MG63 (cell line): ENCODE measurements at regions not wholly inside any gene's neighbourhood (a gene's known extent, or its start where the extent isn't known, plus 50 kb on each side); places are given as distances from the start of the nearest gene placed in this dataset.
"Not testable (repeated sequence)": the region's sequence is repeated elsewhere in the genome, so short reads cannot be mapped to it uniquely, and the experiment has no call there.

Experiments used
- DNase-seq: peaks from one replicate; pipeline ENCODE4 v3.0.0-alpha.2; 2020
- H3K27me3 ChIP-seq: fragments of 250-450 bp; sonication (Bioruptor Pico); 2 replicates; pipeline ENCODE4 v1.5.1; 2020; ENCODE audit warnings: mild to moderate bottlenecking, moderate library complexity
- H3K36me3 ChIP-seq: fragments of 250-450 bp; sonication (Bioruptor Pico); 2 replicates; pipeline ENCODE4 v1.5.1; 2020; ENCODE audit warnings: mild to moderate bottlenecking, moderate library complexity
- H3K4me3 ChIP-seq: fragments of 250-450 bp; sonication (Bioruptor Pico); 2 replicates; pipeline ENCODE4 v1.5.1; 2020; ENCODE audit warnings: mild to moderate bottlenecking, moderate library complexity
- H3K9me3 ChIP-seq: fragments of 250-450 bp; sonication (Bioruptor Pico); 2 replicates; pipeline ENCODE4 v1.5.1; 2020; ENCODE audit warnings: mild to moderate bottlenecking, moderate library complexity

DNA sequence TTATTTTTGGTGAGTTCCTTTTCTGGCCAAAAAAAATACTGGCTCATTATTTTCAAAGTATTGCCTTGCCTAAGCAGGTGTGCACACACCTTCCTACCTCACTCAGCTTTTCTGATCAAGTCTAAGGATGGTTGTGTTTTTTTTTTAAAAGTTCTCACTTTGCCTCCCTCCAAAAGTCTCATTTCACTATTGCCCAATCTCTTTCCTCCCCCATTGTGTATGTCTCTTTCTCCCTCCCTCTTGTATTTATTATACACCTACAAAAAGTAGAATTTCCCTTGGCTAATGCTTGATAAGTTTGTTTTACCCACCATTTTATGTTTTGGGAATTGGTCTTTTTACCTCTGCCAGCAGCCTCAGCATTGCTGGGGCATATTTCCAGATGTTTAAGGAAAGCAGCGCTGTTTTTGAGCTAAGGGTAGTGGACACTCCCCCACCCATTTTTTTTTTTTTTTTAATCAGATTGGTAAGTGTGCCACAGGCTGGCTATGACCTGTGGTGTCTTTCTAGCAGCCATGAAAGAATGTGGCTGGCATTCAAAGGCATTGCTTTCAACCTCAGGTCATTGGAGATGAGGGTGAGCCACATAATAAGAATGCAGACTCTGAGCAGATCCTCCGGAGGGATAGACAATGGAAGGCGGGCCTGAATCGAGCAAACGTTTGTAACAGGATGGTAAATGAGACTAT is 668.6 kb downstream of the UTRN start:
- peak; percentile 48 for DNase-seq
- H3K36me3 ChIP-seq, result no peaks in the 10 kb centered on the region
- no peaks in the 10 kb centered on the region for H3K9me3 ChIP-seq
- no peaks in the 10 kb centered on the region for H3K27me3 ChIP-seq
- H3K4me3 ChIP-seq, result no peak overlapping the region

DNA sequence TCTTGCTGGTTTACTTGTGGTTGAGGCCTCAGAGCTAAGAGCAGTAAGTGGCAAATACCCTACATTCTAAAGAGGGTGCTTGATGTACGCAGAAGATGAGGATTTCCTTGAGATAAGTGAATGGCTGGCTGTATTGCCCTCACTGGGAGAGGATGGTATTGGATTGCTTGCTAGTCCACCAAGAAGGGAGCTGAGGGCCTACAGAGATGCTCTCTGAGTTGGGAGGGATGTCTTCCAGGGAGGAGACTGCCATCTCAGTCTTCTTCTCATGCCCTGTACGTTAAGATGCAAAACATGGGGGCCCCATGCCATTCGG is 669.1 kb downstream of the UTRN start:
- no peaks in the 10 kb centered on the region for H3K9me3 ChIP-seq
- DNase-seq, result no peak
- H3K4me3 ChIP-seq, result no peak overlapping the region
- no peaks in the 10 kb centered on the region for H3K36me3 ChIP-seq
- no peaks in the 10 kb centered on the region for H3K27me3 ChIP-seq

DNA sequence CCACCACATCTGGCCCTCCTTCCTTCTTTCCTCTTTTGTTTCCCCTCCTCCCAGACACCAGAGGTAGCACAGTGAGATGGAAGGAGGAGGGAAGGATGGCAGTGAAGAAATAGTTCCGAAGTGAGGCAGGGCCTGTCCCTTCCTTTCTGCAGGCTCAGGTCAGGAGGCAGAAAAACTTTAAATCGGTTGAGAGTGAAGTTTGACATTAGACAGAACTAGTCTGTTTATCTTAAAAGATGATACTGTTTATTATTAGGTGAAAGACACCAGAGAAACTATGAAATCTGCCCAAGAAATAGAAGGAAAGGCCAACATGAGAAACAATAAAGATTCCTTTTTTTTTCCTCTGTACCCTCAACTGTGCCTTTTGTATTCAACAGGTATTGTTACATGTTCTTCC is 670.3 kb downstream of the UTRN start:
- no peak overlapping the region for H3K4me3 ChIP-seq
- no peak for DNase-seq
- H3K27me3 ChIP-seq, result no peaks in the 10 kb centered on the region

DNA sequence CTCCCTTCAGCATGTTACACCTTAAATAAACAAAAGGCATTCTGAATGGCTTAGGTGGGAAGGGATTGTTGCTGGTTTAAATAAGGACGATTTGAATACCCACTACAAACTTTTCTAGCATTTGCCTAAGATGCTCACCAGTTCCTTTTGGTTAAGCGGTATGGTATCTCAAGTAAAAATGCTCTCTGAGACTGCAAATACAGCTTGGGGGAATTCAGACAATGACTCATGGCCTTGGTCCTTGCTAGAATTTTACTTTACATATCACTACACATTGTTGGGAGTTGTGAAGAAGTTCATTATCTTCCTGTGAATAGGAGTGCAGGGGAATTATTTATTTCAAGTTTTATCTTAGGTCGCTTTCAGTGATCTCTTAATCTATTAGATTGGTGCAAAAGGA is 670.7 kb downstream of the UTRN start:
- no peak for DNase-seq
- Histone ChIP-seq H3K9me3 (no peaks in the 10 kb centered on the region), H3K27me3 (no peaks in the 10 kb centered on the region), H3K36me3 (no peaks in the 10 kb centered on the region), H3K4me3 (no peak overlapping the region)

More for the DNA sequence above, 670.3 kb downstream of the UTRN start:
- no peaks in the 10 kb centered on the region for H3K36me3 ChIP-seq
- H3K9me3 ChIP-seq, result no peaks in the 10 kb centered on the region

DNA sequence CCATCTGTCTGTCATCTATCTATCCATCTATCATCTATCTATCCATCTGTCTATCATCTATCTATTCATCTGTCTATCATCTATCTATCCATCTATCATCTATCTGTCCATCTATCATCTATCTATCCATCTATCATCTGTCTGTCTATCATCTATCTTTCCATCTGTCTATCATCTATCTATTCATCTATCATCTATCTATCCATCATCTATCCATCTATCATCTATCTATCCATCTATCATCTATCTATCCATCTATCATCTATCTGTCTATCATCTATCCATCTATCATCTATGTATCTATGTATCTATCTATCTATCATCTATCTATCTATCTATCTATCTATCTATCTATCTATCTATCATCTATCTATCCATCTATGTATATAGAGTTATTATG is 671.6 kb downstream of the UTRN start:
- H3K36me3 ChIP-seq, H3K4me3 ChIP-seq, DNase-seq, H3K27me3 ChIP-seq, H3K9me3 ChIP-seq: not testable (repeated sequence)

DNA sequence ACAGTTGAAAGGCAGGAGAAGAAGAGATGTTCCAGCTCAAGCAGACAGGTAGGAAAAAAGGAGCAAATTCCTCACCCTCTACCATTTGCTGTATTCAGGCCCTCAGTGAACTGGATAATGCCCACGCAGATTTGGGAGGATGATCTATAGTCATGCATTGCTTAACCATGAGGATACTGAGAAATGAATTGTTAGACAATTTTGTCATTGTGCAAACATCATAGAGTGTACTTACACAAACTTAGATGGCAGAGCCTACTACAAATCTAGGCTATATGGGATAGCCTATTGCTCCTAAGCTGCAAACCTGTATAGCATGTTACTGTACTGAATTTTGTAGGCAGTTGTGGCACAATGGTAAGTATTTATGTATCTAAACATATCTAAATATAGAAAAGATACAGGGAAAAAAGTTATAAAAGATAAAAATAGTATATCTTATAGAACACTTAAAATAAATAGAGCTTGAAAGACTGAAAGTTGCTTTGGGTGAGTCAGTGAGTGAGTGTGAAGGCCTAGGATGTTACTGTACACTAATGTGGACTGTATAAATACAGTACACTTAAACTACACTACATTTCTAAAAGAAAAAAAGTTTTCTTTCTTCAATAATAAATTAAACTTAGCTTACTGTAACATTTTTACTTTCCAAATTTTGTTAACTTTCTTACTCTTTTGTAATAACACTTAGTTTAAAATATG is 672.3 kb downstream of the UTRN start:
- H3K27me3 ChIP-seq, result no peaks in the 10 kb centered on the region
- no peaks in the 10 kb centered on the region for H3K36me3 ChIP-seq
- H3K9me3 ChIP-seq, result no peaks in the 10 kb centered on the region
- no peak overlapping the region for H3K4me3 ChIP-seq
- no peak for DNase-seq

DNA sequence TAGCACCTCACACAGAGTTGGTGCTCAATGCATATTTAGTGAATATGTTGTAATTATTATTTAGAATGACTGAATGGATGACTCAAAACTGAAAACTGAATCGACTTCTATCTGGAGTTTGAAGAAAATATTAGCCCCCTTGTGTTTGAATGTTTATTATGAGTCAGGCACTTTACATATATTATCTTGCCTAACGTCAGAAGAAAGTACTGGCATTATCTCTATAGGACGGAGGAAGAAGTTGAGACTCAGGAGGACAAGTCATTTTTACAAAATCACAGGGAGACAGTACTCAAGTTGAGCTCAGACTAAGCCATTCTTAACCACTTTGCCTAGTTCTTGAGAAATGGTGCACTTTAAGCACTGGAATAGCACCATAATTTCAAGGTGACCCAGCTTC is 684.0 kb downstream of the UTRN start:
- Histone ChIP-seq H3K36me3 (no peaks in the 10 kb centered on the region), H3K9me3 (no peaks in the 10 kb centered on the region), H3K27me3 (no peaks in the 10 kb centered on the region), H3K4me3 (no peak overlapping the region)
- no peak for DNase-seq

DNA sequence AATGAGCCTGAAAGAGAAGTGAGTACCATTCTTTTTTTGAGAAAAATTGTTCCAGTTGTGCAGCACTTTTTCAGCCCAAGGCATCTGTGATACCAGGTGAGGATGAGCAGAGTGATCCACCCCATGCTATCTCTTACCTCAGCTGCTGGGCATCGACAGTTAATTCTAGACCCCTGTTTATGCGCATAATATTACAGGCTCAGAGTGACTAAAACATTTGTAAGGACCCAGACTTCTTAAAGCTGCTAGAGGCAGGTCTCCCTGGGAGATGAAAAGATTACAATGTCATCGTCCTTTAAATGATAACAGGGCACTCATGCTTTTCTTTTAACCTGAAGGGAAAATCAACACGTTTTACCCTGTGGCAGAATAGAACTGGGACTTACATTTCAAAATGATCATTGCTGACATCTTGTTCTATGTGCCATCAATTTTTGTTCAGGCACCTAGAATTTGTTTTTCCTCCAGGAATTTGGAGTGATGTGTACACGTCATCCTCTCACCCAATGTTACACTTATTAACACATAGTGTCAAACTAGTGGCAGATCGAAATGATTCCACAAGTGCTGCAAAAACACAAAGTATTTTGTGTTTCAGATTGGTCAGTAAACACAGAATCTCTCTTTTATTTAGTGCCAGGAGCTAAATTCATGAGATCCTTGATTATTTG is 684.6 kb downstream of the UTRN start:
- DNase-seq, result no peak
- no peak overlapping the region for H3K4me3 ChIP-seq
- H3K36me3 ChIP-seq, result no peaks in the 10 kb centered on the region
- no peaks in the 10 kb centered on the region for H3K27me3 ChIP-seq
- H3K9me3 ChIP-seq, result no peaks in the 10 kb centered on the region

DNA sequence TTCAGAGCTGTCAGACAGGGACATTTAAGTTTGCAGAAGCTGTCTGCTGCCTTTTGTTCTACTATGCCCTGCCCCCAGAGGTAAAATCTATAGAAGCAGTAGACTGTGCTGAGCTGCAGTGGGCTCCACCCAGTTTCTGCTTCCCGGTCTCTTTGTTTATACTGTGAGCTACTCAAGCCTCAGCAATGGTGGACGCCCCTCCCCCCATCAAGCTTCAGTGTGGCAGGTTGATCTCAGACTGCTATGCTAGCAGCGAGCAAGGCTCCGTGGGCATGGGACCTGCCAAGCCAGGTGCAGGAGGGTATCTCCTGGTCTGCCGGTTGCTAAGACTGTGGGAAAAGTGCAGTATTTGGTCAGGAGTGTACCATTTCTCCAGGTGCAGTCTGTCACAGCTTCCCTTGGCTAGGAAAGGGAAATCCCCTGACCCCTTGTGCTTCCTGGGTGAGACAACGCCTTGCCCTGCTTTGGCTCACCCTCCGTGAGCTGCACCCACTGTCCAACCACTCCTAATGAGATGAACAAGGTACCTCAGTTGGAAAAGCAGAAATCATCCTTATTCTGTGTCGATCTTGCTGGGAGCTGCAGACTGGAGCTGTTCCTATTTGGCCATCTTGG is 692.2 kb downstream of the UTRN start:
- not testable (repeated sequence) for H3K27me3 ChIP-seq, H3K9me3 ChIP-seq, H3K36me3 ChIP-seq, H3K4me3 ChIP-seq, DNase-seq

DNA sequence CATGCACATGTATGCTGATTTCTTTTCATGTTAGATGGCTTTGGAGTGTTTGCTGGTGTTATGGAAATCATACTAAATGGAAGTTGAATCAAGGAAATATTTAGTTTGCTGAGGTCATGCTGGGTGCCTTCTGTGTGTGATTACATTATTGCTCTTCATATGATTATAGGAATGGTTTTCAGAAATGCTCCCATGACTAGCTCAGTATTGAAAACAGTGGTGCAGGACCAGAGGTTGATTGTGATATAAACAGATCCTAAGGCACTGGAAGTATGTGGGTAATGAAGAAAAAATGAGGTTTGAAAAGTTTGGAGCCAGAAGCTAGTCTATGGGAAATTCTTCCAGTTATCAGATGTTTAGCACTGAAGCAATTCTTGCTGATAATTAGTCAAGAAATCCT is 693.1 kb downstream of the UTRN start:
- Histone ChIP-seq H3K27me3 (no peaks in the 10 kb centered on the region), H3K36me3 (no peaks in the 10 kb centered on the region), H3K9me3 (no peaks in the 10 kb centered on the region; the same call in 1 of the 2 replicates), H3K4me3 (no peak overlapping the region)
- no peak for DNase-seq

DNA sequence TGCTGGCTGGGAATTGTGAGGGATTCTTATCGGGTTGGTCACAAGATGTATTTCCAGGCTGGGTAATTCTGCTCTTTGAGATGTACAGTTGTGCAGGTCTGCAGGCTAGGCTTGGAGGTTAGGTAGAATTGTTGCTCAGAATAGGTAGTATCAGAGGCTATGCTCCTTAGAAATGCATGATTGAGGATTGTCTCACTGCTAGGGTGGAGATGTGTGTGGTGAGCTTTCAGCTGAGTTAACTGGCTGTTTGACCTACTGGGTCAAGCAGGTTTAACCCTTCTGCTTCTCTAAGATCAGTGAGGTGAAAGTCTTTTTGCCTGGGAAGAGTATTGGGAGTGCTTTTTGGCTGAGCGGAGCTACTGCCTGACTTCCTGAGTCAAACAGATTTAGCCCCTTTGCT is 701.1 kb downstream of the UTRN start:
- H3K4me3 ChIP-seq, result no peak overlapping the region
- peaks cover 4% of the 10 kb centered on the region; the same call in 1 of the 2 replicates for H3K9me3 ChIP-seq
- DNase-seq, result no peak
- H3K27me3 ChIP-seq, result no peaks in the 10 kb centered on the region
- no peaks in the 10 kb centered on the region for H3K36me3 ChIP-seq

DNA sequence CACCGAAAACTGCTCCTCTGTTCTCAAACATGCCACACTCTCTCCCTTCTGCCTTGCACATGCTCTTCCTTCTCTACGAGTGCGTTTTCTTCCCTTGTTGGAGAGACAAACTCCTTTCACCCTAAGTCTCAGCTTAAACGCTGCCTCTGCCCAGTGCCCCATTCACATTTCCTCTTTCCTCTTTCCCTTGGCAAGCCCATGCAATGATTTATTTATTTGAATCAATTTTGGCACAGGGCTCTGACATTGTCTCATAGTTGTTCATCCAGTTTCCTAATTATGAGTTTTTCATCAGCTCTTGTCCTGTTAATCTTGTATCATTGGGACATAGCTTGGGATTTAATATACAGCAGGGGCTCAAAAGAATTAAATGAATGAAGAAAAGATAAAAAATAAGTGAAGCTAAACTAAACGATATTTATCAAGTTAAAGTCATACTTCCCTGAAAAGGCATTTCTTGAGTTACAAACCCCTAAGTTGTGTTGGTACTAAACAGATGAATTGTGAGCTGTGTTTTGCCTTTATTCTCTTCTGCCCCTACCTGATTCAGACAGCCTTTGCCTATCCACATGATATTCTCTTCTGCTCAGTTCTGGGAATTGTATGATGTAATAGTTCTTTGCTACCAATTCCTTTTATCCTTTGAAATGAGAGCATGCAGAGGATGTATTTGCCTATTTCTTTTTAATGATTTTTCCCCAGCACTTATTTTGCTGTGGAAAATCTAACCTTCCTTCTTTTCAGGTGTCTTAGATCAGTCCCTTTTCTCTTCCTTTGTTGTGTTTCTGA is 704.4 kb downstream of the UTRN start:
- Histone ChIP-seq H3K4me3 (no peak overlapping the region), H3K36me3 (no peaks in the 10 kb centered on the region), H3K9me3 (peaks cover 4% of the 10 kb centered on the region; the same call in 1 of the 2 replicates), H3K27me3 (no peaks in the 10 kb centered on the region)
- DNase-seq, result peak; percentile 31

DNA sequence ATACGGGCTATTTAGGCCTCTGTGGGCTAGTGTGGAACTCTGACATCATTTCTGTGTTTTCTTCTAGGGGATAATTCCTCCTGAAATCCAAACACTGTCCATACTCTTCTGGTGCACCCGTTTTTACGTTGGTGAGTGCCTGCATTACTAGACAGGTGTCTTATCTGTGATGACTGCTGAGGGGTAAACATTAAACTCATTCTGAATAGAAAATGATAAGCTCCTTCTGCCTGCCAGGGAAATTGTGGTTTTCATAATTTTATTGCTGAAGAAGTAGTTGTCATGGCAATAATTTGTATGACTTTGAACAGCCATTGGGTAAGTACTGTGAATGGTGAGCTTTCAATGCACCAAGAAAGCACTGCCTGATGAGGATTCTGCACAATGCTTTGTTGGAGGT is 705.6 kb downstream of the UTRN start:
- DNase-seq, result no peak
- H3K4me3 ChIP-seq, result no peak overlapping the region
- H3K9me3 ChIP-seq, result no peaks in the 10 kb centered on the region
- H3K27me3 ChIP-seq, result no peaks in the 10 kb centered on the region
- H3K36me3 ChIP-seq, result no peaks in the 10 kb centered on the region

DNA sequence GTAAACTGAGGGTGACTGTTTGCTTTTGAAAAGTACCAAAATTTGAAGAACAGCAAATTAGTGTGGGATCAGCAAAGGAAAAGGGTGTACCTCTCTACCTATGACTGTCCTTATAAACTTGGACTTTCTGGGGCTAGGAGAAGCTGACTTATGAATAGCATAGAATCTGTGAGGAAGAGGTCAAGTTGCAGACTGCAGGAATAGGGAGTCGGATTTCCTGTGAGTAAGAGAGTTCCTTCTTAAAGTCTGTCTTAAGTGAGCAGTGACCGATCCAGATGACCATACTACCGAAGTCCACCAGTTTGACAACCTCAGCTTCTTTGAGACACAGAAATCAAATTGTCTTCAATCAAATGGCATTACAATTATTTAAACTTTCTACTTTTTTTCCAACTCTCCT is 708.7 kb downstream of the UTRN start:
- Histone ChIP-seq H3K9me3 (no peaks in the 10 kb centered on the region), H3K27me3 (no peaks in the 10 kb centered on the region; the same call in 1 of the 2 replicates), H3K4me3 (no peak overlapping the region), H3K36me3 (no peaks in the 10 kb centered on the region)
- no peak for DNase-seq

DNA sequence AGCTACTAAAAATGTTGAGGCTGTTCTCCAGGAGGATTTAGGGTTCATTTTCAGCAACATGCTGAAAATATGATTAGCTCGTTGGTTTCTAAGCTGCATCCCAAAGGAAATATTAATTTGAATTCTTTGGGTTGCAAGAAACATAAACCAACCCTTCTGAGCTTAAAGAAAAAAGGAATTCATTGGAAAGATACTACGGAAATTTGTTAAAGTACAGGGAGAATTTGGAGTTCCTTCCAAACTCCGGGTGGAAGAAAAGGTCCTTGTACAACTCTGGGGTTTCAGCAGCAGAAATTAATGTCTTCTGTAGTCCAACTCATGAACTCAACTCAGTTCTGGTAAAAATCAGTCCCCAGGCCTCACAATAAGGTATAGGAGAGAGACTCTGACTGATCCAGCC is 712.9 kb downstream of the UTRN start:
- H3K4me3 ChIP-seq, result no peak overlapping the region
- DNase-seq, result no peak
- H3K36me3 ChIP-seq, result no peaks in the 10 kb centered on the region
- H3K27me3 ChIP-seq, result no peaks in the 10 kb centered on the region; the same call in 1 of the 2 replicates
- no peaks in the 10 kb centered on the region for H3K9me3 ChIP-seq

DNA sequence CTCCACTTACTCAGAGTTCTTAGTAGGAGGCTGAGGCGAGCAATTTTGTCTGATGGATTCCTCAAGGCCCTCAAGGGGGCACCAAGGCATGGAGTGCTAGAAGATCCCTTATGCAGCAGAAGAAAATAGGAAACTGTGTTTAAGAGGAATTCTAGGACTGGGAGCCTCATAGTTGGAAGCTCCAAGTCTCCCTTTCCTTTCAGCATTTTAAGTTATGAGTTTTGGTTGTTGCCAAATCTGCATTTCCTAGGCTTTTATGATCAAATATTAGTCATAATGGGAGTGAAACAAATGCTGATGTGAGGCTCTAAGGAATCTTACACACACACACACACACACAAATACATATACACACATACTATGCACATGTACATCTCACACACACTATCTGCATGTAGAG is 714.0 kb downstream of the UTRN start:
- no peak overlapping the region for H3K4me3 ChIP-seq
- H3K36me3 ChIP-seq, result no peaks in the 10 kb centered on the region
- no peak for DNase-seq
- H3K9me3 ChIP-seq, result no peaks in the 10 kb centered on the region
- H3K27me3 ChIP-seq, result no peaks in the 10 kb centered on the region; the same call in 1 of the 2 replicates

DNA sequence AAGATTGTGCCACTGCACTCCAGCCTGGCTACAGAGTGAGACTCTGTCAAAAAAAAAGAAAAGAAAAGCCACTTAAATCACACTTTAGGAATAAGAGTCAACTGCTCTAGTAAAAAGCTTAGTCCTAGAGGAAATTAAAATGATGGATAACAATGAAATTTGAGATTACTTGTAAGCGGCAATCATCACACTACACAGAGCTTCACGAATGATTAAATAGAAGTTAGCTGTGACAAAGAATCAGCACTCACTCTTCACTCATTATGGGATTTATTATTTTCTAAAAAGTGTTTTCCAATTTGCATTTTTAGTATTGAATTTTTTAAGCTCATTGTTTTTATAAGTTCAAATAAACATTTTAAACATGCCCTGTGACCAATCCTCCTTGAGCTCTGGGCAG is 718.0 kb downstream of the UTRN start:
- no peaks in the 10 kb centered on the region for H3K27me3 ChIP-seq
- H3K36me3 ChIP-seq, result no peaks in the 10 kb centered on the region
- no peaks in the 10 kb centered on the region for H3K9me3 ChIP-seq
- no peak overlapping the region for H3K4me3 ChIP-seq
- DNase-seq, result no peak
